ENCODE measurements at regions not wholly inside any gene's neighbourhood (a gene's known extent, or its start where the extent isn't known, plus 50 kb on each side); places are given as distances from the start of the nearest gene placed in this dataset.
"Not testable (repeated sequence)": the region's sequence is repeated elsewhere in the genome, so short reads cannot be mapped to it uniquely, and the experiment has no call there.

- Mint-ChIP-seq H3K27ac (no peak overlapping the region), H3K4me3 (no peak overlapping the region), H3K9me3 (ENCODE audit: insufficient read depth) (no peaks in the 10 kb centered on the region), H3K4me1 (peaks cover 14% of the 10 kb centered on the region), H3K27me3 (peaks cover 14% of the 10 kb centered on the region)
- Histone ChIP-seq H3K36me3 (replicated peaks in 1 of 2; ENCODE audit: control extremely low read depth in 1 of 2, control insufficient read depth in 1 of 2, extremely low read depth in 1 of 2, insufficient read depth in 2 of 2, low read length in 1 of 2) (no peaks in the 10 kb centered on the region), H3K79me2 (ENCODE audit: control insufficient read depth, insufficient read depth, low read length) (no peaks in the 10 kb centered on the region), H3K4me3 (ENCODE audit: control extremely low read depth in 1 of 5, extremely low read depth in 1 of 5, insufficient read depth in 1 of 5, low read depth in 2 of 5, low read length in 4 of 5) (no peak overlapping the region), H3K27me3 (replicated peaks in 1 of 4; ENCODE audit: control extremely low read depth in 1 of 4, control insufficient read depth in 3 of 4, insufficient read depth in 4 of 4, low read length in 3 of 4) (peaks cover 0 to 12% (median 0%) of the 10 kb centered on the region in 4 experiments), H4K20me1 (ENCODE audit: control insufficient read depth, insufficient read depth, low read length, poor library complexity, severe bottlenecking) (no peaks in the 10 kb centered on the region), H3K9ac (ENCODE audit: low read length) (no peak overlapping the region), H3K9me3 (ENCODE audit: control extremely low read depth in 1 of 3, control insufficient read depth in 2 of 3, insufficient read depth in 1 of 3, low read length in 2 of 3) (no peaks in the 10 kb centered on the region), H3K27ac (ENCODE audit: low read length in 2 of 2) (no peak overlapping the region), H3K4me1 (ENCODE audit: control insufficient read depth in 2 of 2, insufficient read depth in 2 of 2, low read length in 2 of 2) (peaks cover 4 to 6% of the 10 kb centered on the region in 2 donors), H2AFZ (ENCODE audit: insufficient read depth, low read depth, low read length, poor library complexity, severe bottlenecking) (no peak overlapping the region), H3K4me2 (replicated peaks; ENCODE audit: low read depth, low read length, poor library complexity, severe bottlenecking) (no peak overlapping the region)
- ChIA-PET CTCF (no interaction called here), POLR2A (no interaction called here)
- intact Hi-C loops (cut with micrococcal nuclease) = loop anchor here (2.0 to 5.0 kb wide), 2 partner anchors 247 to 623 kb away; partner anchors contain the start of genes SEC24D and USP53
- no peak for ATAC-seq (ENCODE audit: low read depth)
- WGBS (ENCODE audit: insufficient coverage) = 87% methylated on average over 8 of the region's 9 CpGs
- TF ChIP-seq EZH2 (IDR thresholded peaks at IDR 0.05; ENCODE audit: borderline replicate concordance, insufficient read depth, low read depth, low read length, poor library complexity, severe bottlenecking) (no peak), CTCF (IDR thresholded peaks at IDR 0.05) (no peak)
- DNase-seq = no peak
Observed at GRCh38 chr4:118589471-118590055, 95.6 kb upstream of the METTL14 start.

- CTCF ChIA-PET; H4K20me1 ChIP-seq (ENCODE audit: control insufficient read depth, insufficient read depth, low read length, poor library complexity, severe bottlenecking); H3K9me3 ChIP-seq (ENCODE audit: control extremely low read depth in 1 of 3, control insufficient read depth in 2 of 3, insufficient read depth in 1 of 3, low read length in 2 of 3); H3K4me1 ChIP-seq (ENCODE audit: control insufficient read depth in 2 of 2, insufficient read depth in 2 of 2, low read length in 2 of 2); H3K36me3 ChIP-seq (replicated peaks in 1 of 2; ENCODE audit: control extremely low read depth in 1 of 2, control insufficient read depth in 1 of 2, extremely low read depth in 1 of 2, insufficient read depth in 2 of 2, low read length in 1 of 2); H3K79me2 ChIP-seq (ENCODE audit: control insufficient read depth, insufficient read depth, low read length); H3K27me3 ChIP-seq (replicated peaks in 1 of 4; ENCODE audit: control extremely low read depth in 1 of 4, control insufficient read depth in 3 of 4, insufficient read depth in 4 of 4, low read length in 3 of 4); H3K27me3 Mint-ChIP-seq; H3K9me3 Mint-ChIP-seq (ENCODE audit: insufficient read depth): not testable (repeated sequence)
- DNase-seq (peak; percentile 99), ATAC-seq (ENCODE audit: low read depth) (peak; percentile 89)
- Mint-ChIP-seq H3K4me1 (peaks cover 14% of the 10 kb centered on the region), H3K4me3 (peak overlapping the region; percentile 97), H3K27ac (peak overlapping the region; percentile 98)
- intact Hi-C loops (cut with micrococcal nuclease) = loop anchor here (1.0 to 5.0 kb wide), 3 partner anchors 94 to 621 kb away; partner anchors contain the start of genes METTL14, SEC24D and USP53
- peak overlapping the region; percentile 74 for H3K9ac ChIP-seq (ENCODE audit: low read length)
- H3K4me3 ChIP-seq (ENCODE audit: control extremely low read depth in 1 of 5, extremely low read depth in 1 of 5, insufficient read depth in 1 of 5, low read depth in 2 of 5, low read length in 4 of 5) = peak overlapping the region; percentile 33 to 66 (median 54)
- H3K27ac ChIP-seq (ENCODE audit: low read length in 2 of 2) = peak overlapping the region; percentile 72 to 92
- POLR2A ChIA-PET = interaction anchor here (0.7 to 1.1 kb wide), 2 partner anchors 863 to 1074 kb away, joined by 4 to 6 read pairs; no protein-coding TSS in a partner anchor
- H2AFZ ChIP-seq (ENCODE audit: insufficient read depth, low read depth, low read length, poor library complexity, severe bottlenecking) = peak overlapping the region; percentile 71
- 9% methylated on average over 26 of the region's 28 CpGs for WGBS (ENCODE audit: insufficient coverage)
- H3K4me2 ChIP-seq (replicated peaks; ENCODE audit: low read depth, low read length, poor library complexity, severe bottlenecking) = peak overlapping the region; percentile 84
Observed at GRCh38 chr4:118591339-118592046, 93.7 kb upstream of the METTL14 start.

- intact Hi-C loops (cut with micrococcal nuclease) = loop anchor here (5.0 kb wide), 1 partner anchor 620 kb away; the partner anchor contains the start of gene USP53
Observed at GRCh38 chr4:118592289-118592688, 92.9 kb upstream of the METTL14 start.

More at GRCh38 chr4:118592289-118592688, 92.9 kb upstream of the METTL14 start:
- ATAC-seq (ENCODE audit: low read depth); H3K36me3 ChIP-seq (replicated peaks in 1 of 2; ENCODE audit: control extremely low read depth in 1 of 2, control insufficient read depth in 1 of 2, extremely low read depth in 1 of 2, insufficient read depth in 2 of 2, low read length in 1 of 2); H2AFZ ChIP-seq (ENCODE audit: insufficient read depth, low read depth, low read length, poor library complexity, severe bottlenecking); H3K4me3 Mint-ChIP-seq; H3K9me3 ChIP-seq (ENCODE audit: control extremely low read depth in 1 of 3, control insufficient read depth in 2 of 3, insufficient read depth in 1 of 3, low read length in 2 of 3); CTCF ChIA-PET; H3K4me1 ChIP-seq (ENCODE audit: control insufficient read depth in 2 of 2, insufficient read depth in 2 of 2, low read length in 2 of 2); H4K20me1 ChIP-seq (ENCODE audit: control insufficient read depth, insufficient read depth, low read length, poor library complexity, severe bottlenecking); H3K27me3 Mint-ChIP-seq; H3K9me3 Mint-ChIP-seq (ENCODE audit: insufficient read depth); H3K27me3 ChIP-seq (replicated peaks in 1 of 4; ENCODE audit: control extremely low read depth in 1 of 4, control insufficient read depth in 3 of 4, insufficient read depth in 4 of 4, low read length in 3 of 4); DNase-seq; H3K79me2 ChIP-seq (ENCODE audit: control insufficient read depth, insufficient read depth, low read length); H3K27ac Mint-ChIP-seq: not testable (repeated sequence)
- POLR2A ChIA-PET = interaction anchor here (1.1 kb wide), 1 partner anchor 862 kb away, joined by 6 read pairs; no protein-coding TSS in a partner anchor
- peaks cover 14% of the 10 kb centered on the region for H3K4me1 Mint-ChIP-seq
- Histone ChIP-seq H3K9ac (ENCODE audit: low read length) (peak overlapping the region; percentile 74), H3K4me2 (replicated peaks; ENCODE audit: low read depth, low read length, poor library complexity, severe bottlenecking) (peak overlapping the region; percentile 55), H3K4me3 (ENCODE audit: control extremely low read depth in 1 of 5, extremely low read depth in 1 of 5, insufficient read depth in 1 of 5, low read depth in 2 of 5, low read length in 4 of 5) (peak overlapping the region in 4 of 5 experiments; percentile 48 to 61 (median 58)), H3K27ac (ENCODE audit: low read length in 2 of 2) (peak overlapping the region; percentile 72 to 92)
- WGBS (ENCODE audit: insufficient coverage) = 100% methylated on average over 5 of the region's 14 CpGs

Data from B cell (primary cell).